GM23338 (cell line): ENCODE measurements at regions not wholly inside any gene's neighbourhood (a gene's known extent, or its start where the extent isn't known, plus 50 kb on each side); places are given as distances from the start of the nearest gene placed in this dataset.

Source experiments
- ATAC-seq: fragments of 200-7000 bp; cut with Tn5 transposase; 3 replicates; pipeline ENCODE4 v1.9.1; 2020
- DNase-seq: peaks from one replicate; pipeline ENCODE4 v3.0.0-alpha.2; 2015; ENCODE audit warnings: low spot score
- H2AFZ ChIP-seq: fragments of 200-600 bp; sonication (generic); 2 replicates; pipeline ENCODE4 v1.8.0; 2016; ENCODE audit warnings: antibody characterized with exemption, mild to moderate bottlenecking, moderate library complexity
- H3F3A ChIP-seq: fragments of 200-600 bp; sonication (generic); replicated peaks from 2 replicates; pipeline ENCODE4 v1.8.0; 2017; ENCODE audit warnings: antibody characterized with exemption, mixed run types, low read depth
- H3K27ac ChIP-seq: fragments of 200-600 bp; sonication (generic); 2 replicates; pipeline ENCODE4 v1.6.1; 2016; ENCODE audit warnings: low read depth
- H3K27me3 ChIP-seq: fragments of 200-600 bp; sonication (generic); 2 replicates; pipeline ENCODE4 v1.8.0; 2016; ENCODE audit warnings: mild to moderate bottlenecking, mixed run types, moderate library complexity; ENCODE audit not compliant: insufficient read depth
- H3K36me3 ChIP-seq: fragments of 200-600 bp; sonication (generic); 2 replicates; pipeline ENCODE4 v1.8.0; 2016; ENCODE audit warnings: mild to moderate bottlenecking; ENCODE audit not compliant: insufficient read depth
- H3K4me1 ChIP-seq: fragments of 200-600 bp; sonication (generic); 2 replicates; pipeline ENCODE4 v1.8.0; 2016; ENCODE audit warnings: mild to moderate bottlenecking, moderate library complexity; ENCODE audit not compliant: insufficient read depth
- H3K4me2 ChIP-seq: fragments of 200-600 bp; sonication (generic); 2 replicates; pipeline ENCODE4 v1.7.1; 2017; ENCODE audit warnings: mixed run types
- H3K4me3 ChIP-seq: fragments of 200-600 bp; sonication (generic); 2 replicates; pipeline ENCODE4 v1.6.1; 2016; ENCODE audit warnings: mixed run types
- H3K79me2 ChIP-seq: fragments of 200-600 bp; sonication (generic); replicated peaks from 2 replicates; pipeline ENCODE4 v1.8.0; 2017; ENCODE audit warnings: mild to moderate bottlenecking; ENCODE audit not compliant: insufficient read depth
- H3K9me2 ChIP-seq: fragments of 200-600 bp; sonication (generic); 2 replicates; pipeline ENCODE4 v1.8.0; 2017; ENCODE audit not compliant: insufficient read depth
- H4K20me1 ChIP-seq: fragments of 200-600 bp; sonication (generic); replicated peaks from 2 replicates; pipeline ENCODE4 v1.8.0; 2017; ENCODE audit warnings: mild to moderate bottlenecking; ENCODE audit not compliant: insufficient read depth
- H3K27ac Mint-ChIP-seq: 2 replicates; pipeline ENCODE4 v1.8.0; 2020; ENCODE audit warnings: inconsistent platforms, mild to moderate bottlenecking, moderate library complexity, mixed read lengths
- H3K27me3 Mint-ChIP-seq: 3 replicates; pipeline ENCODE4 v1.8.0; 2022; ENCODE audit warnings: low read depth, mild to moderate bottlenecking, moderate library complexity, mixed read lengths, inconsistent platforms; ENCODE audit not compliant: insufficient read depth, poor library complexity
- H3K36me3 Mint-ChIP-seq: 3 replicates; pipeline ENCODE4 v1.8.0; 2021; ENCODE audit warnings: low read depth, mild to moderate bottlenecking, inconsistent platforms, moderate library complexity, mixed read lengths
- H3K4me1 Mint-ChIP-seq: 3 replicates; pipeline ENCODE4 v1.8.0; 2020; ENCODE audit warnings: mild to moderate bottlenecking, inconsistent platforms, mixed read lengths
- H3K4me3 Mint-ChIP-seq: 3 replicates; pipeline ENCODE4 v1.8.0; 2021; ENCODE audit warnings: moderate library complexity, mild to moderate bottlenecking, inconsistent platforms, mixed read lengths
- H3K9me3 Mint-ChIP-seq: 3 replicates; pipeline ENCODE4 v1.8.0; 2020; ENCODE audit warnings: moderate library complexity, mild to moderate bottlenecking, inconsistent platforms, mixed read lengths
- CREB1 ChIP-seq: fragments of 250-450 bp; sonication (Bioruptor Pico); IDR thresholded peaks from 2 replicates; pipeline ENCODE4 v1.5.0; 2020; ENCODE audit warnings: low read depth, mild to moderate bottlenecking, moderate library complexity
- CTCF ChIP-seq, 2 experiments: fragments of 200-600 bp in 1 of 2; sonication (generic) in 1 of 2; conservative IDR thresholded peaks; 2 replicates each; pipeline versions ENCODE4 v1.5.1 to v1.6.1; 2016 to 2017; ENCODE audit warnings: antibody characterized with exemption in 2 of 2, low read depth in 2 of 2, mild to moderate bottlenecking in 2 of 2, moderate library complexity in 1 of 2
- ETS1 ChIP-seq: IDR thresholded peaks from 2 replicates; pipeline ENCODE4 v1.6.1; 2016; ENCODE audit warnings: antibody characterized with exemption
- EZH2 ChIP-seq: fragments of 200-600 bp; sonication (generic); IDR thresholded peaks from one replicate; pipeline ENCODE4 v1.8.0; 2017; ENCODE audit warnings: antibody characterized with exemption, mild to moderate bottlenecking, low read depth; ENCODE audit not compliant: unreplicated experiment
- EZH2phosphoT487 ChIP-seq: fragments of 200-600 bp; sonication (generic); IDR thresholded peaks from one replicate; pipeline ENCODE4 v1.8.1; 2018; ENCODE audit warnings: antibody characterized with exemption; ENCODE audit not compliant: unreplicated experiment
- JUNB ChIP-seq: IDR thresholded peaks from one replicate; pipeline ENCODE4 v1.6.1; 2016; ENCODE audit warnings: antibody characterized with exemption; ENCODE audit not compliant: unreplicated experiment
- NANOG ChIP-seq: IDR thresholded peaks from 2 replicates; pipeline ENCODE4 v1.6.1; 2016; ENCODE audit warnings: antibody characterized with exemption, borderline replicate concordance
- POLR2AphosphoS5 ChIP-seq: IDR thresholded peaks from 2 replicates; pipeline ENCODE4 v1.6.1; 2016; ENCODE audit warnings: antibody characterized with exemption, low read depth
- REST ChIP-seq: IDR thresholded peaks from one replicate; pipeline ENCODE4 v1.6.1; 2018; ENCODE audit warnings: antibody characterized with exemption; ENCODE audit not compliant: unreplicated experiment
- STAT1 ChIP-seq: IDR thresholded peaks from one replicate; pipeline ENCODE4 v1.6.1; 2016; ENCODE audit warnings: antibody characterized with exemption; ENCODE audit not compliant: unreplicated experiment
- ZNF114 ChIP-seq: fragments of 250-450 bp; sonication (Bioruptor Pico); IDR thresholded peaks from 2 replicates; pipeline ENCODE4 v1.5.0; 2020; ENCODE audit warnings: mild to moderate bottlenecking, moderate library complexity
- ZNF331 ChIP-seq: fragments of 250-450 bp; sonication (Bioruptor Pico); IDR thresholded peaks from 2 replicates; pipeline ENCODE4 v1.5.0; 2020; ENCODE audit warnings: low read depth, mild to moderate bottlenecking, moderate library complexity
- TF ChIP-seq, protein P1 (sequence below): fragments of 250-450 bp; sonication (Bioruptor Pico); IDR thresholded peaks from 2 replicates; pipeline ENCODE4 v1.5.0; 2020; ENCODE audit warnings: mild to moderate bottlenecking, moderate library complexity

DNA sequence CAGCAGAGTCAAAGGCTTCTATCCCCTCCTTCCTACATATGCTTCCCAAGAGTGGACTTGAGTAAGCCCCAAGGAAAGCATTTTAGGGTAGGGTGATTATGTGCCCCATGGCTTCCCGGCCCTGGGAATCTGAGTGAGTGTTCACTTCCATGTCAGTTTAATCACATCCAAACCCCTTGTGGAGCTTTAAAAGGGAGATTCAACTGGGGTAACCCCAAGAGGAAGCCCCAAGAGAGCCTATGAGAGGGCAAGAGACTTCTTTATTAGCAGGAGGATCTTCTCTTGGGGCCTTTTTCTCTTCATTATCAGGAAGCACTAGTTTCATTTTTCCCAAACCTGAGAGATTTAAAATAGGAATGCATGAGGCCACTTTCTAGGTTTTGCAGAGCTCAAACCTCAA lies 97.0 kb upstream of the IRF2BP2 start:
- H3F3A ChIP-seq = no peaks in the 10 kb centered on the region
- no peaks in the 10 kb centered on the region for H3K79me2 ChIP-seq
- H4K20me1 ChIP-seq = no peaks in the 10 kb centered on the region
- no peak overlapping the region for H3K4me3 Mint-ChIP-seq
- no peaks in the 10 kb centered on the region for H3K9me3 Mint-ChIP-seq
- no peak overlapping the region for H3K27ac Mint-ChIP-seq
- no peaks in the 10 kb centered on the region for H3K4me1 Mint-ChIP-seq
- H3K27me3 ChIP-seq = no peaks in the 10 kb centered on the region
- H3K9me2 ChIP-seq = peaks cover 3% of the 10 kb centered on the region; the same call in 1 of the 2 replicates
- ATAC-seq (no peak), DNase-seq (no peak)
- H3K4me2 ChIP-seq = no peak overlapping the region
- no peaks in the 10 kb centered on the region for H3K36me3 ChIP-seq
- no peaks in the 10 kb centered on the region for H3K36me3 Mint-ChIP-seq
- no peak for TF ChIP-seq CTCF (conservative IDR thresholded peaks at IDR 0.05; ENCODE audit: low read depth in 2 of 2)
- TF ChIP-seq EZH2phosphoT487 = no peak
- TF ChIP-seq ETS1 = no peak
- TF ChIP-seq STAT1 = no peak
- TF ChIP-seq EZH2 = no peak
- TF ChIP-seq NANOG = no peak
- no peak for TF ChIP-seq CREB1 (CRISPR knock-in tag)
- no peak for TF ChIP-seq POLR2AphosphoS5
- no peak for TF ChIP-seq ZNF331 (CRISPR knock-in tag)
- no peak for TF ChIP-seq ZNF114 (CRISPR knock-in tag)
- no peak for TF ChIP-seq REST
- TF ChIP-seq, protein P1, sequence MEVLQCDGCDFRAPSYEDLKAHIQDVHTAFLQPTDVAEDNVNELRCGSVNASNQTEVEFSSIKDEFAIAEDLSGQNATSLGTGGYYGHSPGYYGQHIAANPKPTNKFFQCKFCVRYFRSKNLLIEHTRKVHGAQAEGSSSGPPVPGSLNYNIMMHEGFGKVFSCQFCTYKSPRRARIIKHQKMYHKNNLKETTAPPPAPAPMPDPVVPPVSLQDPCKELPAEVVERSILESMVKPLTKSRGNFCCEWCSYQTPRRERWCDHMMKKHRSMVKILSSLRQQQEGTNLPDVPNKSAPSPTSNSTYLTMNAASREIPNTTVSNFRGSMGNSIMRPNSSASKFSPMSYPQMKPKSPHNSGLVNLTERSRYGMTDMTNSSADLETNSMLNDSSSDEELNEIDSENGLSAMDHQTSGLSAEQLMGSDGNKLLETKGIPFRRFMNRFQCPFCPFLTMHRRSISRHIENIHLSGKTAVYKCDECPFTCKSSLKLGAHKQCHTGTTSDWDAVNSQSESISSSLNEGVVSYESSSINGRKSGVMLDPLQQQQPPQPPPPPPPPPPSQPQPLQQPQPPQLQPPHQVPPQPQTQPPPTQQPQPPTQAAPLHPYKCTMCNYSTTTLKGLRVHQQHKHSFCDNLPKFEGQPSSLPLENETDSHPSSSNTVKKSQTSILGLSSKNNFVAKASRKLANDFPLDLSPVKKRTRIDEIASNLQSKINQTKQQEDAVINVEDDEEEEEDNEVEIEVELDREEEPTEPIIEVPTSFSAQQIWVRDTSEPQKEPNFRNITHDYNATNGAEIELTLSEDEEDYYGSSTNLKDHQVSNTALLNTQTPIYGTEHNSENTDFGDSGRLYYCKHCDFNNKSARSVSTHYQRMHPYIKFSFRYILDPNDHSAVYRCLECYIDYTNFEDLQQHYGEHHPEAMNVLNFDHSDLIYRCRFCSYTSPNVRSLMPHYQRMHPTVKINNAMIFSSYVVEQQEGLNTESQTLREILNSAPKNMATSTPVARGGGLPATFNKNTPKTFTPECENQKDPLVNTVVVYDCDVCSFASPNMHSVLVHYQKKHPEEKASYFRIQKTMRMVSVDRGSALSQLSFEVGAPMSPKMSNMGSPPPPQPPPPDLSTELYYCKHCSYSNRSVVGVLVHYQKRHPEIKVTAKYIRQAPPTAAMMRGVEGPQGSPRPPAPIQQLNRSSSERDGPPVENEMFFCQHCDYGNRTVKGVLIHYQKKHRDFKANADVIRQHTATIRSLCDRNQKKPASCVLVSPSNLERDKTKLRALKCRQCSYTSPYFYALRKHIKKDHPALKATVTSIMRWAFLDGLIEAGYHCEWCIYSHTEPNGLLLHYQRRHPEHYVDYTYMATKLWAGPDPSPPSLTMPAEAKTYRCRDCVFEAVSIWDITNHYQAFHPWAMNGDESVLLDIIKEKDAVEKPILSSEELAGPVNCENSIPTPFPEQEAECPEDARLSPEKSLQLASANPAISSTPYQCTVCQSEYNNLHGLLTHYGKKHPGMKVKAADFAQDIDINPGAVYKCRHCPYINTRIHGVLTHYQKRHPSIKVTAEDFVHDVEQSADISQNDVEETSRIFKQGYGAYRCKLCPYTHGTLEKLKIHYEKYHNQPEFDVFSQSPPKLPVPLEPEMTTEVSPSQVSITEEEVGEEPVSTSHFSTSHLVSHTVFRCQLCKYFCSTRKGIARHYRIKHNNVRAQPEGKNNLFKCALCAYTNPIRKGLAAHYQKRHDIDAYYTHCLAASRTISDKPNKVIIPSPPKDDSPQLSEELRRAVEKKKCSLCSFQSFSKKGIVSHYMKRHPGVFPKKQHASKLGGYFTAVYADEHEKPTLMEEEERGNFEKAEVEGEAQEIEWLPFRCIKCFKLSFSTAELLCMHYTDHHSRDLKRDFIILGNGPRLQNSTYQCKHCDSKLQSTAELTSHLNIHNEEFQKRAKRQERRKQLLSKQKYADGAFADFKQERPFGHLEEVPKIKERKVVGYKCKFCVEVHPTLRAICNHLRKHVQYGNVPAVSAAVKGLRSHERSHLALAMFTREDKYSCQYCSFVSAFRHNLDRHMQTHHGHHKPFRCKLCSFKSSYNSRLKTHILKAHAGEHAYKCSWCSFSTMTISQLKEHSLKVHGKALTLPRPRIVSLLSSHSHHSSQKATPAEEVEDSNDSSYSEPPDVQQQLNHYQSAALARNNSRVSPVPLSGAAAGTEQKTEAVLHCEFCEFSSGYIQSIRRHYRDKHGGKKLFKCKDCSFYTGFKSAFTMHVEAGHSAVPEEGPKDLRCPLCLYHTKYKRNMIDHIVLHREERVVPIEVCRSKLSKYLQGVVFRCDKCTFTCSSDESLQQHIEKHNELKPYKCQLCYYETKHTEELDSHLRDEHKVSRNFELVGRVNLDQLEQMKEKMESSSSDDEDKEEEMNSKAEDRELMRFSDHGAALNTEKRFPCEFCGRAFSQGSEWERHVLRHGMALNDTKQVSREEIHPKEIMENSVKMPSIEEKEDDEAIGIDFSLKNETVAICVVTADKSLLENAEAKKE = no peak
- no peak for TF ChIP-seq JUNB
- H3K4me3 ChIP-seq = no peak overlapping the region
- no peaks in the 10 kb centered on the region for H3K4me1 ChIP-seq
- peaks cover 3% of the 10 kb centered on the region for H3K27me3 Mint-ChIP-seq
- no peak overlapping the region for H2AFZ ChIP-seq
- no peak overlapping the region for H3K27ac ChIP-seq
